Natural killer cell (primary cell): ENCODE measurements at regions not wholly inside any gene's neighbourhood (a gene's known extent, or its start where the extent isn't known, plus 50 kb on each side); places are given as distances from the start of the nearest gene placed in this dataset.

Source experiments
- ATAC-seq, 3 donors: fragments of 150-1000 bp in 2 of 3; fragments of 200-7000 bp in 1 of 3; cut with Tn5 transposase; 1 replicate in 1 of 3; 2 replicates in 2 of 3; pipeline ENCODE4 v1.10.0; 2021; ENCODE audit warnings: mild to moderate bottlenecking in 2 of 3, moderate library complexity in 2 of 3
- DNase-seq, 2 donors: peaks; one replicate each; pipeline versions ENCODE4 v3.0.0 to v3.0.0-alpha.2; 2013 to 2021; ENCODE audit warnings: mixed read lengths in 1 of 2
- H3K27ac ChIP-seq: one replicate; pipeline ENCODE4 v1.5.1; 2013; ENCODE audit warnings: mild to moderate bottlenecking, low read length
- H3K27me3 ChIP-seq: one replicate; pipeline ENCODE4 v1.6.1; 2013; ENCODE audit warnings: low read length; ENCODE audit not compliant: control insufficient read depth, insufficient read depth
- H3K36me3 ChIP-seq: one replicate; pipeline ENCODE4 v1.6.1; 2013; ENCODE audit warnings: low read length; ENCODE audit not compliant: control insufficient read depth, insufficient read depth
- H3K4me1 ChIP-seq: one replicate; pipeline ENCODE4 v1.6.1; 2013; ENCODE audit warnings: low read length; ENCODE audit not compliant: control insufficient read depth, insufficient read depth
- H3K4me3 ChIP-seq: one replicate; pipeline ENCODE4 v1.5.1; 2013; ENCODE audit warnings: low read length
- H3K9me3 ChIP-seq: one replicate; pipeline ENCODE4 v1.6.1; 2013; ENCODE audit warnings: low read length; ENCODE audit not compliant: control insufficient read depth, insufficient read depth
- H3K27ac Mint-ChIP-seq, 2 donors: one replicate each; pipeline ENCODE4 v1.8.0; 2022; ENCODE audit warnings: mild to moderate bottlenecking in 2 of 2, mixed read lengths in 2 of 2, moderate library complexity in 1 of 2
- H3K27me3 Mint-ChIP-seq, 2 donors: one replicate each; pipeline ENCODE4 v1.8.0; 2022; ENCODE audit warnings: low read depth in 2 of 2, mixed read lengths in 2 of 2
- H3K36me3 Mint-ChIP-seq: one replicate; pipeline ENCODE4 v1.8.0; 2022; ENCODE audit warnings: mixed read lengths
- H3K4me1 Mint-ChIP-seq, 2 donors: one replicate each; pipeline ENCODE4 v1.8.0; 2022; ENCODE audit warnings: mixed read lengths in 2 of 2
- H3K4me3 Mint-ChIP-seq: one replicate; pipeline ENCODE4 v1.8.0; 2022; ENCODE audit warnings: mild to moderate bottlenecking, moderate library complexity, mixed read lengths
- H3K9me3 Mint-ChIP-seq, 2 donors: one replicate each; pipeline ENCODE4 v1.8.0; 2022; ENCODE audit warnings: mixed read lengths in 2 of 2
- WGBS: methylation state at CpG from one replicate; pipeline ENCODE4 v1.1.7; 2013; ENCODE audit warnings: missing lambda C conversion rate; ENCODE audit not compliant: insufficient coverage; 5-methylcytosine and 5-hydroxymethylcytosine counted together
- intact Hi-C: fragments of 100-400 bp; cut with micrococcal nuclease; formaldehyde crosslinking; loops from one replicate; pipeline ENCODE4 v1.14.2; 2022
- TF ChIP-seq, protein P1 (sequence below): fragments of 200-600 bp; IDR thresholded peaks from one replicate; pipeline ENCODE4 v1.8.0; 2022; ENCODE audit warnings: antibody characterized with exemption

- H3K4me3 ChIP-seq = no peak overlapping the region
- H3K4me1 ChIP-seq = peaks cover 18% of the 10 kb centered on the region
- ATAC-seq (peak; percentile 90 to 98 (median 94)), DNase-seq (peak in 1 of 2 donors; percentile 35)
- H3K36me3 Mint-ChIP-seq = no peaks in the 10 kb centered on the region
- intact Hi-C loops = loop anchor here (5.0 kb wide), 1 partner anchor 290 kb away; no protein-coding TSS in a partner anchor
- no peaks in the 10 kb centered on the region for H3K9me3 Mint-ChIP-seq
- H3K27ac Mint-ChIP-seq = peak overlapping the region; percentile 69 to 88
- no peaks in the 10 kb centered on the region for H3K27me3 ChIP-seq
- H3K4me3 Mint-ChIP-seq = peak overlapping the region; percentile 73
- TF ChIP-seq, protein P1, sequence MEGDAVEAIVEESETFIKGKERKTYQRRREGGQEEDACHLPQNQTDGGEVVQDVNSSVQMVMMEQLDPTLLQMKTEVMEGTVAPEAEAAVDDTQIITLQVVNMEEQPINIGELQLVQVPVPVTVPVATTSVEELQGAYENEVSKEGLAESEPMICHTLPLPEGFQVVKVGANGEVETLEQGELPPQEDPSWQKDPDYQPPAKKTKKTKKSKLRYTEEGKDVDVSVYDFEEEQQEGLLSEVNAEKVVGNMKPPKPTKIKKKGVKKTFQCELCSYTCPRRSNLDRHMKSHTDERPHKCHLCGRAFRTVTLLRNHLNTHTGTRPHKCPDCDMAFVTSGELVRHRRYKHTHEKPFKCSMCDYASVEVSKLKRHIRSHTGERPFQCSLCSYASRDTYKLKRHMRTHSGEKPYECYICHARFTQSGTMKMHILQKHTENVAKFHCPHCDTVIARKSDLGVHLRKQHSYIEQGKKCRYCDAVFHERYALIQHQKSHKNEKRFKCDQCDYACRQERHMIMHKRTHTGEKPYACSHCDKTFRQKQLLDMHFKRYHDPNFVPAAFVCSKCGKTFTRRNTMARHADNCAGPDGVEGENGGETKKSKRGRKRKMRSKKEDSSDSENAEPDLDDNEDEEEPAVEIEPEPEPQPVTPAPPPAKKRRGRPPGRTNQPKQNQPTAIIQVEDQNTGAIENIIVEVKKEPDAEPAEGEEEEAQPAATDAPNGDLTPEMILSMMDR = no peak
- peaks cover 0 to 3% of the 10 kb centered on the region in 2 donors for H3K27me3 Mint-ChIP-seq
- WGBS = 32% methylated on average over 12 of the region's 13 CpGs
- H3K4me1 Mint-ChIP-seq = peaks cover 14 to 21% of the 10 kb centered on the region in 2 donors
- H3K36me3 ChIP-seq = no peaks in the 10 kb centered on the region
- peak overlapping the region; percentile 49 for H3K27ac ChIP-seq
- no peaks in the 10 kb centered on the region for H3K9me3 ChIP-seq
These were observed 253.0 kb downstream of the QKI start for GRCh38 chr6:163667372-163668060.

- TF ChIP-seq, protein P1 = no peak
- peaks cover 28% of the 10 kb centered on the region for H3K4me1 ChIP-seq
- no peak overlapping the region for H3K27ac ChIP-seq
- no peak overlapping the region for H3K4me3 ChIP-seq
- intact Hi-C loops = loop anchor here (5.0 kb wide), 1 partner anchor 292 kb away; no protein-coding TSS in a partner anchor
- ATAC-seq = no peak
- no peak overlapping the region for H3K27ac Mint-ChIP-seq
- 100% methylated on average over 1 of the region's 1 CpG for WGBS
- H3K27me3 ChIP-seq = no peaks in the 10 kb centered on the region
- H3K9me3 ChIP-seq = no peaks in the 10 kb centered on the region
- no peaks in the 10 kb centered on the region for H3K36me3 ChIP-seq
- no peak overlapping the region for H3K4me3 Mint-ChIP-seq
- DNase-seq = no peak
- peaks cover 2 to 7% of the 10 kb centered on the region in 2 donors for H3K27me3 Mint-ChIP-seq
- H3K36me3 Mint-ChIP-seq = no peaks in the 10 kb centered on the region
- H3K9me3 Mint-ChIP-seq = no peaks in the 10 kb centered on the region
- H3K4me1 Mint-ChIP-seq = peaks cover 25 to 31% of the 10 kb centered on the region in 2 donors
These were observed 250.9 kb downstream of the QKI start for GRCh38 chr6:163665464-163665863.

GRCh38 chr6:163663575-163663974, 249.1 kb downstream of the QKI start:
- Histone ChIP-seq H3K4me3 (no peak overlapping the region), H3K9me3 (no peaks in the 10 kb centered on the region), H3K27ac (no peak overlapping the region), H3K27me3 (no peaks in the 10 kb centered on the region), H3K36me3 (no peaks in the 10 kb centered on the region), H3K4me1 (peaks cover 31% of the 10 kb centered on the region)
- intact Hi-C loops = no loop called here
- H3K27ac Mint-ChIP-seq = no peak overlapping the region
- DNase-seq = no peak
- no peak overlapping the region for H3K4me3 Mint-ChIP-seq
- TF ChIP-seq, protein P1 = no peak
- 88% methylated on average over 7 of the region's 7 CpGs for WGBS
- H3K4me1 Mint-ChIP-seq = peaks cover 25 to 31% of the 10 kb centered on the region in 2 donors
- H3K27me3 Mint-ChIP-seq = peaks cover 8 to 26% of the 10 kb centered on the region in 2 donors
- ATAC-seq = no peak
- no peaks in the 10 kb centered on the region for H3K9me3 Mint-ChIP-seq
- H3K36me3 Mint-ChIP-seq = peaks cover 7% of the 10 kb centered on the region
